DMS153 (cell line): ENCODE measurements at regions not wholly inside any gene's neighbourhood (a gene's known extent, or its start where the extent isn't known, plus 50 kb on each side); places are given as distances from the start of the nearest gene placed in this dataset.

ENCODE experiments used
- DNase-seq: peaks from one replicate; lab custom pipeline; 2025; lab: John Stamatoyannopoulos, UW

DNA sequence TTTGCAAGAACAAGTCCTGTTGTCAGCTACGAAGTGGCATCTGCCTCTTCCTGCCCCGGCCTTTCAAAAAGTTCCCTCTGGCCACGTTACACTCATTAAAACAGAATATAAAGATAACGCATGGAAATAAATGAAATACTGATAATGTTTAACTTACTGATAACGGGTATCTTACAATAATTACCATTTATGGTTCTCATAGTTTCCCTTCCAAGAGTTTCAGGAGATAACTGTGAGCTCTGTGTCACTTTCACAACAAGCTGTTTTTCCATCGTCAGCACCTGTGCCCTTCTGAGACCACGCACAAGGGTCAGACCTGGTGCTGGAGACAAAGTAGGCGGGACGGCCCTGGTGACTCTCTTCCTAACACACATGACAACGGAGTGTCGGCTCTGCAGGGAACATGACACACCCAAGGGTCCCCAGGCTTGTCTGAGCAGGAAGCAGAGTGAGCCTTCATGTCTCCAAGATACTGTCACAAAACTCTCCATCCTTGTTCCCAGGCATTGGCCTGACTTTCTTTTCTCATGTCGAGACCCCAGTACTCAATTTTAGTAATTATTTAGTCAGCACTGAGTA is 86.2 kb upstream of the THBS2 start:
- no peak for DNase-seq

DNA sequence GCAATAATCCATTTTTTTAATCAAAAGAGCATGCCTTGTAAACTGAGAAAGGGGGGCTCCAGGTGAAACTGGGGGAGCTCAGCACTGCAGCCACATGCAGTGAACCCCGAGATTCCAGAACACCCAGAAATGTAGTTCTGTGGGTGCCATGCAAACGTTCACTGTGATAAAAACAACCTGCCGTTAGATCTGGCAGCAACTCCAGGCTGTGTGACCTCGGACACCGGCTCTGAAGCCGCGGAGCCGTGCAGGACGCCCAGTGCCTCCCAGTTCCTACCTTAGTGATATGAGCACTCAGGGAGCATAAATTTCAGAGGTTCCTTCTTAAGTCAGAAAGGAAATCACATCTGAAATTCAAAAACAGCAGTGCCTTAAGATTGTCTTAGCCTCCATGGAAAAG is 85.4 kb upstream of the THBS2 start:
- no peak for DNase-seq

DNA sequence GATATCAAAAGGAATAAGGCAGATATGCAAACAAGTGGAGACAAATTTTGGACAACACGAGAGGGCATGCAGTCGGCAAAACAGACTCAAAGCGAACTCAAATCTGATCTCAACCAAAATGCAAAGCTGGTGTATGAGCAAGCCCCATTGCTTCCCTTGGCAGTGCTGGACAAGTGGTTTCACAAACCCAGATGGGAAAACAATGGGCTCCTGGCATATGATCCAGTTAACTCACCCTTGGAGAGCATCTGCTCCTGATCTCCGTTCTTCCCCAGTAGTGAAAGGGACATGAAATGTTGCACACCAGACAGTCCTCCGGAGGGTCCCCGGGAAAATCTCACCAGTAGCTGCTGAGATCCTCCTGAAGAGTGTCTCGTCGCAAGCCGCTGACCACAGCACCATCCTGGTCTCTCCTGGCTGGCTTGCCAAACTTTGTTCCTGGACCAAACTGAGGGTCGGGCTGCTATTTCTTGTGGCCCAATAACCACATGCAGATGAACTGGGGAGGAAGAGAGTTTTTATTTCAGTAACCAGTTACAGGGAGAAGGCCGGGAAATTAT is 84.3 kb upstream of the THBS2 start:
- DNase-seq: no peak

DNA sequence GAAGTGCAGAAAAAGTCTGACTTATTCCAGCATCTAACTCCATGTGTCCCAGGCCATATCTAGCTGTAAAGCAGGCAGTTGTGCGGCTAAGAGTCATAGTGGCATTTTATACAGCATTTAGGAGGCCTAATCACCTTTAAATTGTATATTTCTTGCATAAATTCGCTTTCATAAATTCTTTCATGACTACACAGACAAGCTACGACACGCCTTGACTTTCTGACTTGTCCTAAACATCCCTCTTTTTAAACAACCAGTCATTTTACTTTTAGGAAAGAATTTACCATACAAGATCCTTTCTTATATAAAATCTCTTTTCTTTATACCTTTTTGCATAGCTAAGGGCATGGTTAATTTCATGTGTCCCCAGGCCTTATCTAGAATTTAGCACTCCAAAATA is 81.7 kb upstream of the THBS2 start:
- DNase-seq: no peak

DNA sequence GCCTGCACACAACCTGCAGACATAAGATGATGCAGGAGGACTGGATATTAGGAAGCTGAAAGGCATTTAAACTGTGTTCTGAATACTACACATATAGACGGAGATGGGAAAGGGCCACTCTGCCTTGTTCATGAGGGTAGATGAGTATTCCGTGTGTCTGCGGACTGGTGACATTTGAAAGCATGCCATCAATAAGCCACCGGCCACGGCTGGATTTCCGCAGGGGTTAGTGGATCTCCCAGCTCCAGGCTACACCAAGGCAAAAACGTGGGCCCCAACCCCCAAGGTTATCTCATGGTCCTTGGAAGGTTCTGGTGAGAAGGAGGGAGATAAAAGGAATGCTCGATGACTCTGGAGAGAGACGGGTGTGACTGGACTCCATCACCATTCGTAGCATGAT is 78.6 kb upstream of the THBS2 start:
- DNase-seq: no peak

DNA sequence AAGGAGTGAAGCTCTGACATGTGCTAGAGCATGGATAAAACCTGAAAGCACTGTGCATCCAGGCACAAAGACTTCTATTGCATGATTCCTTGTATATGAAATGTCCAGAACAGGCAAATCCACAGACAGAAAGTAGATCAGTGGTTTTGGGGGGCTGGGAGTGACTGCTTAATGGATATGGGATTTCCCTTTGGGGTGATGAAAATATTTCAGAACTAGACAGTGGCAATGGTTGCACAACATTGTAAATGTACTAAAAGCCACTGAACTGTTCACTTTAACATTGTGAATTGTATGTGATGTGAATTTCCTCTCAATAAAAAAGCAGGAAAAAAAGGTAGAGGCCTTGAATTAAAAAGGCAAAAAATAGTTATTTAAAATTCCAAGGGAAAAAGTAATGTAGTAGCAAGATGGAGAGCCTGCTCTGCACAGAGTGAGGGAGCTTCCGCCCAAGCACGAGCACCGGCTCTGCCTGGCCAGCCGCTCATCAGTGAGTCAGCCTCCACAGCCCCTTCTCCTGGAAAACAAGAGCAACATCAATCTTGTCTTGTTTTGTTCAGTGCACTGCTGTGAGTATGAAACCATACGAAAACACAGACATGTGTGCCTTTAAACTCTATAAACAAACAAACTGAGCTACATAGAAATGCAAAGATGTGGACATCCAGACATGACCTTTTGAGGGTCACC is 74.6 kb upstream of the THBS2 start:
- DNase-seq: no peak

DNA sequence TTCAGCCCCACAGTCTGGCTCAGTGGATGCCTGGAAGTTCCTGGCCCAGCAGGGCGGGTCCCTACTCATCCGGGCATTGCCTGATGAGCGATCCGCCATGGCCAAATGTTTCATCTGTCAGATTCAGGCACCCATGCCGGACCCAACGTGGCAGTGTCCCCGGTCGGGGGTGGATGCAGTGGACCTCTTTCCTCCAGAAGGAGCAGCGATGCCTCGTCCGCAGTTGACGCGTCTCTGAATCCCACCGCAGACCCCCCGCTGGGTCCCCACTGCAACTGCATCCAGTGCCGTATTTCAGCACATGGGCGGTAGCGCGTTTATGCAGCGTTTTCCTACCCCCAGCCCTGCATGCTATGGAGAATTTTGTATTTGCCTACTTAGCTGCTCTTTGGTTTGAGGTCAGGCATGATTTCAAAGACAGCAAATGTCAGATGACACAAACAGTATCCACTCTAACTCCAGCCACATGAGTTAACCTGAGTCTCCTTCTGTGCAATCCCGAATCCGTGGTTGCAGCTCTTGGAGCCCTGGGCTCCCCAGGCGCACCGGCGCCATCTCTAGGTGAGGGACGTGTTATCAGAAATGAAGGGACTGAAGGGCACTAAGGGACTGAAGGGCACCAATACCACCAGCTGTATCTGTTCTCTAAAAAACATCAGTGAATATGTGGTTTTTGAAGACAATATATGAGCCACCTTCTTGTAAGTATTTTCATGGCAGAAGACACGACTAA is 72.6 kb upstream of the THBS2 start:
- no peak for DNase-seq

DNA sequence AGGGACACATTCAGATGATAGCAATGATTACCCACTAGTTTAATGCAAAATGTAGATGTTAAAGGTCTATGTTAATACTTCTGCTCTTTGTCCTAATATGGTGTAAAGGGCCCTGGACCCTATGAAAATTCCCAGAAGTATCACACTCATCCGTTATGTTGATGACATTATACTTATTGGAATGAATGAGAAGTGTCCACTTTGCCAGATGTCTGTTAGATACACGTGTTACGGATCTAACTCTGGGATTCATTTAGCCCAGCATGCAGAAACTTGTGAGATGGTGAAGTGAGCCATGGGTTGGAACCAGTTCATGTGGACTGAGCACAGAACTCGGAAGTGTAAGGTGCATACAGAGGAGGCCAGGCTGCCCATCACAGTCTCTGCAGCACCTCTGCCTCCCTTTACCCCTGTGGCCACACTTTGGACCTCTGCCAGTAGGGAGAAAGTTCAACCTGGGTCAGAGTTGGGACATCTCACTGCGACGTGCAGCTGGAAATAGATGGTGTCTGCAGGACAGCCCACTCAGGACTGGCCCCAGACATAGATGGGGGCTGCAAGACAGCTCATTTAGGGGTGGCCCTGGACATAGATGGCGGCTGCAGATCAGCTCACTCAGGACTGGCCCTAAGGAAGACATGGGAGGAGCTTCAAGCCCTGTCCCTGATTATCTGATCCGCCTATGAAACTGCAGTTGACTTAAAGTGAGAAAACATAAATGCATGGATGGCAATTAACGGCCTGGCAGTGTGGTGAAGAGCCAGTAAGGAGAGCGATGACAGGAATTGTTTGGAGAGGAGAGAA is 71.2 kb upstream of the THBS2 start:
- no peak for DNase-seq

DNA sequence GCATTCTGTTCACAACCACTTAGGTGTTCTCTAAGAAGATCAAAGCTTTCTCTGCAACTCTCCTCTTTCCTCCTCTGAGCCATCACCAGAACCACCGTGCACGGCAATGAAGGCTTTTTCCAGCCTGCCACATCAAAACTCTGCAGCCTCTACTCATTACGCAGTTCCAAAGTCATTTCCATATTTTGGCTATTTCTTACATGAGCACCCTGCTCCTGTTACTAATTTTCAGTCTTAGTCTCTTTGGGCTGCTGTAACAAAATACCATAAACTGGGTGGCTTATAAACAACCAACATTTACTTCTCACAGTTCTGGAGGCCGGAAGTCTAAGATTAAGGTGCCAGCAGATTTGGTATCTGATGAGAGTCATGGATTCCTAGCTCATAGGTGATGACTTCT is 70.4 kb upstream of the THBS2 start:
- no peak for DNase-seq

DNA sequence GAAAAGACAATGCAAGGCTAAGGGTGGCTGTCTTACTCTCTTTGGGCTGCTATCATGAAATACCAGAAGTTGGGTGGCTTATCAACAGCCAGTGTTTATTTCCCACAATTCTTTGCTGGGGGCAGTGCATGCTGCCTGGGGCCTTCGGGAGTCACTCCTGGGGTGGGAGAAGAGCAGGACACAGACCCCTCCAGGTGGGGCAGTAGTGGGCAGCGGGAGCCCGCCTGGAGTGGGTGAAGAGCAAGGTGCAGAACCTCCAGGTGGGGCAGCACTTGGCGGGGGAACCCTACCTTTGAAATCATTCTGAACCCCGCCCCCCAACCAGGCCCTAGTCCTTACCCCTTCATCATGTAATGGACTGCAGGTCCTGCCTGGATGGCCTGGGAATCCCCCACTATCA is 69.6 kb upstream of the THBS2 start:
- DNase-seq: no peak

DNA sequence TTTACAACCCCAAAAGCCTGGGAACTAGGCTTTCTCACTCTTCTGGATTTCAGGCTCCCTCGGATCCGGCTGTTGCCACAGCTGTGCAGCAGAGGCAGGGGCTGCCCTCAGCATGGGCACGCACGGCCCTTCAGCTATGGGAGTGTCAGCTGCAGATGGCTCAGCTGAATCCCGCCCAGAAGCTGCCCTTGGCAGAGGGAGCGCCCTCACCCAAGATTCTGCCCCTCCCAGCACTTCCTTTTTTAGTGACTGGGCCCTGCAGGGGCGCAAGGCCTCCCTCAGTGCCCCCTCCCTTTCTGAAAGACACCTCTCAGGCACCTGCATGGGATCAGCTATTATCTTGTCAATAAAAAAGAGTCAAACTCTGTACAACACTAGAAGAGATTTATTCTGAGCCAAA is 67.9 kb upstream of the THBS2 start:
- no peak for DNase-seq

DNA sequence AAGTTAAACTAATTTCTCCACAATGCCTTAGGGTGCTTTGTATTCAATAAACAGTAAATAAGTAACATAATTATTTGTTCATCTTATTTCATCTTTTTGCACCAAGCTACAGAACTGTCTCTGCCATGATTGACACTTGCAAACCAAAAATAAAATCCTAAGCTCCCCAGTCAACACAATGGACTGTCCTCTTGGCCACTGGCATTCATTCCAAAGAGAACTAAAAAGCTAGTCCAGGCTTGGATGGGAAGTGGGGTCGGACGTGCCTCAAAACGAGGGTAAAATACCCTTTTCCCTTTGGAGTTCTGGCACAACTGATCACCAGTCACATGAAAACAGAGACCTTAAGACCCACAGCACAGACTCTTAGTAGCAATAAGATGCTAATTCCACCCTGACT is 66.4 kb upstream of the THBS2 start:
- no peak for DNase-seq

DNA sequence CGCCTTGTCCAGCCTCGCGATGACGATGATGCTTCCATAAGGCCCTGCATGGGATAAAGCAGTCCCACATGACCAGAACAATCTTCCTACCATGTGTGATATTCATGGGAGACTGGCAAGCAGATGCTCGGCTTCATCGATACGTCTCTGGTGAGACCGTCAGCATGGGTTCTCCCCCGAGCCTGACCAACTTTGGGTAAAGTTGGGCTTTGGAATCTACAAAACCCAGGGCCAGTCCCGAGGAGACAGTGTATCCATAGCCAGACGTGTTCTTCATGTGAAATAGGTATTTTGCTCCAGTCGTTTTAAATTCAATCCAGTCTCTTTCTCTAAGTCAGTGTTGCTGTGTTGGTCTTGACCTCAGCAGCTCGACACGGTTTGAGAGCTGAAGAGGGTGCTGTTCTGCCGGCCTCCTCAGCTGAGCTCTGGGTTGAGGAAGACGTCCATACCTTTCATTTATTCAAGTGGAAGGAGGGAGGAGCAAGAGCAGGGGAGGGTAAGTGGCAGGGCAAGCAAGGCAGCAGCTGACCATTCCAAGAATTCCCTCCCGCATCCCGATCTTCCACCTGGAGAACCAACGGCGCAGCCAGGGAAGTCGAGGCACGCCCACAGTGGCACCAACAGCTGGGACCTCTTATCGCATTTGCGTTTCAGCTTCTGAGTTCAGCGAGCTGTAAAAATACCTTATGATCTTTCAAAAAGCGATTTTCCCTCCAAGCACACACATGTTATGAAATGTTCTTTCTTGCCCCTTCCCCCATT is 64.0 kb upstream of the THBS2 start:
- no peak for DNase-seq

DNA sequence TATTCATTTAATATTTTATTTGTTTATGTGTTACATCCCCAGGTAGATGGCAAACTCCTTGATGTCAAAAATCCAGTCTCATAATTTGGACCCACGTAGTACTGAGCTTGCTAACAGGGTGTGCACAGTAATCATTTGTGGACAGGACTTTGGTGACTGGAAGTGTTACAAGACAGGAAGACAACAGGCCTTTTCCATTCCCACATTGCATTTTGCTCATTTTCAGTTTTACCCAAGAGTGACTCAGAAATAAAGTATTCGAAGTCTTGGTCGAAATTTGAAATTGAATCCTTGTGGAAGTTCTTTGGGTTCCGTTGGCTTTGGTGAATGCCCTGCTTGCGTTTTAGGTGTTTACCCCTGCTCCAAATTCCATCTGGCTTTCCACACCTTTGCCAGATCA is 63.0 kb upstream of the THBS2 start:
- DNase-seq: no peak

DNA sequence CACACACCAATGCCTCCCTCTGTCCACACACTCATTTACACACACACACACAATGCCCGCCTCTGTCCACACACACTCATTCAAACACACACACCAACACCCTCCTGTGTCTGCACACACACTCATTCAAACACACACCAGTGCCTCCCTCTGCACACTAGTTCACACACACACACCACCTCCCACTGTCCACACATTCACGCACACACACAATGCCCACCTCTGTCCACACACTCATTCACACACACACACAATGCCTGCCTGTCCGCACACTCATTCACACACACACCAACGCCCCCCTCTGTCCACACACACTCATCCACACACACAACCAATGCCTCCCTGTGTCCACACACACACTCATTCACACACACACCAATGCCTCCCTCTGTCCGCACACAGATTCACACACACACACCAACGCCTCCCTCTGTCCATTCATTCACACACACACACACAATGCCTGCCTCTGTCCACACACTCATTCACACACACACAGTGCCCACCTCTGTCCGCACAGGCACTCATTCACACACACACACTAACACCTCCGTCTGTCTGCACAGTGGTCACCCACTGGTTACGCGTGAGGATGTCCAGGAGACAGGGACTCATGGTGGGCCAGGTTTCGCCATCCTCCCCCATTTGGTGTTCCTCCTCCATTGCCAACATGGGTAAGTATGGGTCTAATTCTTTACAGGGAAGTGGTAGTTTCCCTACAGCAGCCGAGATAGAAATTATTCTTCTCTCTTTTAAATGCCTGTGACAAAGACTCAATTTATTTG is 62.4 kb upstream of the THBS2 start:
- DNase-seq: no peak

DNA sequence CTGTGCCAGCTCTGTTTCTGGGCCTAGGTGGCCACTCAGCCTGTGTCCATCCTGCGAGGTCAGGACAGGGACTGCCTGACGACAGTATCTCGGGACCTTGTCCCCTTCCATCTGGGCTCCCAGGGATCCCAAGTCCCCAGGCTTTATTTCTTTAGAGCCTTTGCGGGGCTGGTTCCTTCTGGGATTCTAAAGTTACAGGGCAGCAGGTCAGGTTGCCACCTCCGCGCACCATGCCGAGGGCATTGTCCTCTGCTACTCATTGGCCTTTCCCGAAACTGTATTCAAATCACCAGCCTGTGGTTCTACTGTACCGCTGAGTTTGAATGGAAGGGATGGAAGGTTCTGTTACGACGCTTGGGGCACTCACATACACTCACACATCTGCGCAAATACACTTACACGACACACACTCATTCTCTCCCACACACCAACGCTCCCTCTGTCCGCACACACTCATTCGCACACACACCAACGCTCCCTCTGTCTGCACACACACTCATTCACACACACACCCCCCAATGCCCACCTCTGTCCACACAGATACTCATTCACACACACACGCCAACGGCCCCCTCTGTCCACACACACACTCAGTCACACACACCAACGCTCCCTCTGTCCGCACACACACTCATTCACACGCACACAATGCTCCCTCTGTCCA is 59.8 kb upstream of the THBS2 start:
- no peak for DNase-seq

DNA sequence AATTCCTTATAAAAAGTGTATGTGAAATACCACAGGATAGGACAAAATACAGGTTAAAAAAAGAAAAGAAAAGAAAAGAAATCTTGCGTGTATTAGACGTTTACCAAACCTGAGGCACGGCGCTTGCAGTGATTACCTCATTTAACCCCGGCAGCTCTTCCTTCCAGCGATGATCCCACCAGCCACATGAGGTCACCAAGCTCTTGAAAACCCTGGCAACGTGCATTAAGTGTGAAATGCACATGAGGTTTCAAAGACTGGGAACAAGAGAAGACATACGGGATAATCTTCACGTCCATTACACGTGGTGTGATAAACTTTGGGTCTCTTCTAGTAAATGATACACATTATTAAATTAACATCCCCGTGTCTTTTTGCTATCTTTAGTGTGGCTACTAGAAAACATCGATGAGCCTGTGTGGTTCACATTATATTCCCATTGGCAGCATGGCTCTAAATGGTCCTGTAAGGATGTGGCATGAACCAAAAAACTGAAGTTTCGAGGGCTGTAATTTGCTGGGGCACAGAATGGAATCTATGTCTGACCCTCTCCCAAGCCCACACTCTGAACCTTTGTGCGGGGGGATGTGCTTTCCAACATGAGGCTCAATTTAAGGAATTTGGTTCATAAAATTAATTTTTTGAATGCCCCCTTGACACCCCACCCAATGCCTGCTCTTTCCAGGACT is 59.2 kb upstream of the THBS2 start:
- DNase-seq: no peak

DNA sequence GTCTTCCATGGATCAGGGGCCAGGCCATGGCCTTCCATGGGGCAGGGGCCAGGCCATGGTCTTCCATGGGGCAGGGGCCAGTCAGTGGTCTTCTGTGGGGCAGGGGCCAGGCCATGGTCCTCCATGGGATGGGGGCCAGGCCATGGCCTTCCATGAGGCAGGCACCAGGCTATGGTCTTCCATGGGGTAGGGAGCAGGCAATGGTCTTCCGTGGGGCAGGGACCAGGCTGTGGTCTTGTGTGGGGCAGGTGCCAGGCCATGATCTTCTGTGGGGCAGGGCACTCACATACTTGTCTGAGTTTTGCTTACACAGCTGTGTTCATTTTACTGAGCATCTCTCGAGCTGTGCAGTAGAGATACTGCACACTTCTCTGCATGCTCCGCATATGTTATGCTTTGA is 57.3 kb upstream of the THBS2 start:
- DNase-seq: no peak
